ENCODE measurements at regions not wholly inside any gene's neighbourhood (a gene's known extent, or its start where the extent isn't known, plus 50 kb on each side); places are given as distances from the start of the nearest gene placed in this dataset.

- no peaks in the 10 kb centered on the region for H3K36me3 ChIP-seq (ENCODE audit: control insufficient read depth in 2 of 4, insufficient read depth in 4 of 4, low read length in 3 of 4)
- H3K23ac ChIP-seq (ENCODE audit: insufficient read length), result no peak overlapping the region
- no peak for FAIRE-seq
- no peak overlapping the region for H2BK20ac ChIP-seq (ENCODE audit: low read length)
- H3K9ac ChIP-seq (replicated peaks in 1 of 4; ENCODE audit: extremely low read depth in 1 of 4, low read depth in 3 of 4, low read length in 3 of 4), result no peak overlapping the region
- H4K91ac ChIP-seq (replicated peaks; ENCODE audit: insufficient read length, low read length), result no peak overlapping the region
- no peak overlapping the region for H3K4me3 ChIP-seq (ENCODE audit: extremely low read depth in 1 of 4, insufficient read depth in 2 of 4, low read depth in 3 of 4, low read length in 4 of 4)
- no peak overlapping the region for H2BK5ac ChIP-seq (ENCODE audit: low read depth, low read length)
- WGBS, 2 experiments (ENCODE audit: extremely low coverage in 1 of 2, insufficient coverage in 1 of 2, insufficient read length in 1 of 2, insufficient replicate concordance in 2 of 2, low coverage in 1 of 2, low lambda C conversion rate in 2 of 2, missing lambda C conversion rate in 1 of 2), result 92% methylated on average over 3 of the region's 3 CpGs; no CpG with 5 or more reads in 1 of the 2 experiments
- H2BK15ac ChIP-seq (ENCODE audit: low read length), result no peak overlapping the region
- TF ChIP-seq RFX5 (IDR thresholded peaks at IDR 0.05; ENCODE audit: borderline replicate concordance, low read depth, low read length) (no peak), CTBP2 (IDR thresholded peaks at IDR 0.05; ENCODE audit: borderline replicate concordance, insufficient read depth, insufficient read length, low read length) (no peak), KDM5A (IDR thresholded peaks at IDR 0.05; ENCODE audit: low read length) (no peak), HDAC2 (IDR thresholded peaks at IDR 0.05; ENCODE audit: borderline replicate concordance in 1 of 2, low read depth in 2 of 2, low read length in 2 of 2) (no peak), CBX5 (IDR thresholded peaks at IDR 0.05; ENCODE audit: low read depth, low read length) (no peak), BCL11A (IDR thresholded peaks at IDR 0.05; ENCODE audit: low read depth in 2 of 2, low read length in 2 of 2) (no peak), BRCA1 (IDR thresholded peaks at IDR 0.05; ENCODE audit: low read depth, low read length) (no peak), ZNF274 (IDR thresholded peaks at IDR 0.05; ENCODE audit: borderline replicate concordance, extremely low read depth, low read length) (no peak), ASH2L (IDR thresholded peaks at IDR 0.05; ENCODE audit: low read length) (no peak)
- TF ChIP-seq, protein P1, sequence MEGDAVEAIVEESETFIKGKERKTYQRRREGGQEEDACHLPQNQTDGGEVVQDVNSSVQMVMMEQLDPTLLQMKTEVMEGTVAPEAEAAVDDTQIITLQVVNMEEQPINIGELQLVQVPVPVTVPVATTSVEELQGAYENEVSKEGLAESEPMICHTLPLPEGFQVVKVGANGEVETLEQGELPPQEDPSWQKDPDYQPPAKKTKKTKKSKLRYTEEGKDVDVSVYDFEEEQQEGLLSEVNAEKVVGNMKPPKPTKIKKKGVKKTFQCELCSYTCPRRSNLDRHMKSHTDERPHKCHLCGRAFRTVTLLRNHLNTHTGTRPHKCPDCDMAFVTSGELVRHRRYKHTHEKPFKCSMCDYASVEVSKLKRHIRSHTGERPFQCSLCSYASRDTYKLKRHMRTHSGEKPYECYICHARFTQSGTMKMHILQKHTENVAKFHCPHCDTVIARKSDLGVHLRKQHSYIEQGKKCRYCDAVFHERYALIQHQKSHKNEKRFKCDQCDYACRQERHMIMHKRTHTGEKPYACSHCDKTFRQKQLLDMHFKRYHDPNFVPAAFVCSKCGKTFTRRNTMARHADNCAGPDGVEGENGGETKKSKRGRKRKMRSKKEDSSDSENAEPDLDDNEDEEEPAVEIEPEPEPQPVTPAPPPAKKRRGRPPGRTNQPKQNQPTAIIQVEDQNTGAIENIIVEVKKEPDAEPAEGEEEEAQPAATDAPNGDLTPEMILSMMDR (IDR thresholded peaks at IDR 0.05; ENCODE audit: control extremely low read depth in 1 of 3, insufficient read depth in 1 of 3, low read depth in 1 of 3, low read length in 3 of 3), result no peak
- ChIA-PET POLR2A (ENCODE audit: partially characterized antibody) (no interaction called here), CTCF (ENCODE audit: partially characterized antibody) (interaction anchor here (1.4 kb wide), 1 partner anchor 9 kb away, joined by 3 read pairs; no protein-coding TSS in a partner anchor)
- no peak overlapping the region for H2AK5ac ChIP-seq (ENCODE audit: low read depth, low read length)
- no peak overlapping the region for H2BK12ac ChIP-seq (ENCODE audit: low read depth, low read length)
- H3K14ac ChIP-seq (ENCODE audit: insufficient read length), result no peak overlapping the region
- H3K27me3 ChIP-seq (replicated peaks in 1 of 4; ENCODE audit: control insufficient read depth in 3 of 4, extremely low read depth in 1 of 4, insufficient read depth in 3 of 4, low read length in 3 of 4), result no peaks in the 10 kb centered on the region
- H3K27ac ChIP-seq (ENCODE audit: low read depth, low read length), result no peak overlapping the region
- H3K79me2 ChIP-seq (ENCODE audit: control insufficient read depth in 1 of 2, insufficient read depth in 2 of 2, low read length in 2 of 2), result no peaks in the 10 kb centered on the region
- H3K23me2 ChIP-seq (ENCODE audit: low read depth, low read length), result no peaks in the 10 kb centered on the region
- no peaks in the 10 kb centered on the region for H3K9me3 ChIP-seq (ENCODE audit: insufficient read depth in 2 of 2, low read depth in 1 of 2, low read length in 1 of 2)
- H4K20me1 ChIP-seq (replicated peaks in 1 of 2; ENCODE audit: control insufficient read depth in 1 of 2, insufficient read depth in 2 of 2, low read length in 2 of 2), result no peaks in the 10 kb centered on the region
- no peak overlapping the region for H2BK120ac ChIP-seq (replicated peaks; ENCODE audit: low read depth, low read length)
- no peak overlapping the region; the same call in 1 of the 2 replicates for H2AFZ ChIP-seq (ENCODE audit: low read length)
- H3K56ac ChIP-seq (replicated peaks; ENCODE audit: insufficient read length, low read depth, low read length), result no peak overlapping the region
- H3K4me1 ChIP-seq (replicated peaks in 1 of 4; ENCODE audit: control insufficient read depth in 3 of 4, insufficient read depth in 4 of 4, low read length in 3 of 4), result no peaks in the 10 kb centered on the region
- H3K4ac ChIP-seq (replicated peaks; ENCODE audit: insufficient read length, low read depth, low read length), result no peak overlapping the region
- H3K4me2 ChIP-seq (ENCODE audit: insufficient read depth in 1 of 2, low read depth in 2 of 2, low read length in 2 of 2), result no peak overlapping the region
- H4K8ac ChIP-seq (ENCODE audit: extremely low read depth, insufficient read depth, low read length), result no peak overlapping the region
- DNase-seq (ENCODE audit: low read depth in 1 of 2, low spot score in 2 of 2), result no peak
- H3K18ac ChIP-seq (ENCODE audit: extremely low read depth, low read length), result no peak overlapping the region
- H4K5ac ChIP-seq (ENCODE audit: insufficient read length, low read depth, low read length), result no peak overlapping the region
- H3K79me1 ChIP-seq (ENCODE audit: low read depth, low read length), result no peaks in the 10 kb centered on the region
Measured at GRCh38 chr7:53940483-53940882, 601.7 kb upstream of the VSTM2A start.

Measured in H1 (cell line).